Loucy (cell line): ENCODE measurements at regions not wholly inside any gene's neighbourhood (a gene's known extent, or its start where the extent isn't known, plus 50 kb on each side); places are given as distances from the start of the nearest gene placed in this dataset.

ENCODE experiments used
- H2AFZ ChIP-seq: fragments of 200-600 bp; sonication (generic); 2 replicates; pipeline ENCODE4 v1.6.0; 2016; ENCODE audit warnings: antibody characterized with exemption, mild to moderate bottlenecking, low read length, moderate library complexity
- H3F3A ChIP-seq: fragments of 200-600 bp; 2 replicates; pipeline ENCODE4 v1.6.0; 2016; ENCODE audit warnings: antibody characterized with exemption, low read depth, mild to moderate bottlenecking
- H3K27me3 ChIP-seq: fragments of 200-600 bp; sonication (generic); 2 replicates; pipeline ENCODE4 v1.6.1; 2014; ENCODE audit warnings: low read length, mild to moderate bottlenecking; ENCODE audit not compliant: insufficient read depth, poor library complexity, severe bottlenecking
- H3K36me3 ChIP-seq: fragments of 200-600 bp; sonication (generic); 2 replicates; pipeline ENCODE4 v1.6.1; 2016; ENCODE audit warnings: low read length; ENCODE audit not compliant: insufficient read depth
- H3K4me1 ChIP-seq: fragments of 200-600 bp; sonication (generic); 2 replicates; pipeline ENCODE4 v1.5.1; 2014; ENCODE audit warnings: low read length, mild to moderate bottlenecking; ENCODE audit not compliant: insufficient read depth, poor library complexity, severe bottlenecking
- H3K4me2 ChIP-seq: fragments of 200-600 bp; sonication (generic); 2 replicates; pipeline ENCODE4 v1.6.0; 2014; ENCODE audit warnings: antibody characterized with exemption, low read length, low read depth, mild to moderate bottlenecking; ENCODE audit not compliant: poor library complexity, severe bottlenecking
- H3K4me3 ChIP-seq: fragments of 200-600 bp; sonication (generic); 2 replicates; pipeline ENCODE4 v1.5.1; 2014; ENCODE audit warnings: low read length, mild to moderate bottlenecking, mixed read lengths; ENCODE audit not compliant: poor library complexity, severe bottlenecking
- H3K79me2 ChIP-seq: fragments of 200-600 bp; sonication (generic); 2 replicates; pipeline ENCODE4 v1.6.1; 2014; ENCODE audit warnings: low read length; ENCODE audit not compliant: insufficient read depth
- H3K9ac ChIP-seq: fragments of 200-600 bp; sonication (generic); 2 replicates; pipeline ENCODE4 v1.6.0; 2014; ENCODE audit warnings: mild to moderate bottlenecking, low read depth, low read length, moderate library complexity; ENCODE audit not compliant: poor library complexity, severe bottlenecking
- H3K9me2 ChIP-seq: fragments of 200-600 bp; sonication (generic); replicated peaks from 2 replicates; pipeline ENCODE4 v1.6.1; 2016; ENCODE audit warnings: low read depth, low read length, mixed read lengths
- H3K9me3 ChIP-seq: fragments of 200-600 bp; sonication (generic); 2 replicates; pipeline ENCODE4 v1.6.1; 2014; ENCODE audit warnings: mild to moderate bottlenecking, antibody characterized with exemption, low read length, low read depth; ENCODE audit not compliant: insufficient read depth
- H4K20me1 ChIP-seq: fragments of 200-600 bp; sonication (generic); 2 replicates; pipeline ENCODE4 v1.6.0; 2014; ENCODE audit warnings: antibody characterized with exemption, low read length, mild to moderate bottlenecking; ENCODE audit not compliant: insufficient read depth, poor library complexity, severe bottlenecking
- EZH2phosphoT487 ChIP-seq: fragments of 200-600 bp; IDR thresholded peaks from 2 replicates; pipeline ENCODE4 v1.6.1; 2018; ENCODE audit warnings: antibody characterized with exemption, mild to moderate bottlenecking, moderate library complexity, borderline replicate concordance
- TF ChIP-seq, protein P1 (sequence below): fragments of 200-600 bp; sonication (generic); conservative IDR thresholded peaks from 2 replicates; pipeline ENCODE4 v1.5.1; 2014; ENCODE audit warnings: mild to moderate bottlenecking, antibody characterized with exemption, low read length

DNA sequence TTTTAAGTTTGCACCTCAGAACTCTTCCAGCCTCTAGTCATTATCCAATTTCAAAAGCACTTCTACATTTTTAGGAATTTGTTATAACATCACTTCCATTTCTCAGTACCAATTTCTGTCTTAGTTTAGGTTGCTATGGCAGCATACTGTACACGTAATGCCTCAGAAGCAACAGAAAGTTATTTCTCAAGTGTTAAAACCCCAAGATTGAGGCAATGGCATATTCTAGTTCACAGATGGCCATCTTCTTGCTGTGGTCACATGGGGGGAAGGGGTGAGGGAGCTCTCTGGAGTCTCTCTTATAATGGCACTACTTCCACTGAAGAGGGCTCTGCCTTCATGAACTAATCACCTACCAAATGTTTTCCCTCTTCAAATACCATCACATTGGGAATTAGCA is 220.3 kb upstream of the CTSO start:
- Histone ChIP-seq H4K20me1 (no peaks in the 10 kb centered on the region), H3K36me3 (no peaks in the 10 kb centered on the region), H3K9me2 (no peaks in the 10 kb centered on the region), H3F3A (no peaks in the 10 kb centered on the region), H3K4me2 (no peak overlapping the region), H2AFZ (no peak overlapping the region), H3K9ac (no peak overlapping the region), H3K79me2 (no peaks in the 10 kb centered on the region), H3K9me3 (no peaks in the 10 kb centered on the region), H3K27me3 (no peaks in the 10 kb centered on the region), H3K4me1 (no peaks in the 10 kb centered on the region), H3K4me3 (no peak overlapping the region)
- TF ChIP-seq EZH2phosphoT487: no peak
- TF ChIP-seq, protein P1, sequence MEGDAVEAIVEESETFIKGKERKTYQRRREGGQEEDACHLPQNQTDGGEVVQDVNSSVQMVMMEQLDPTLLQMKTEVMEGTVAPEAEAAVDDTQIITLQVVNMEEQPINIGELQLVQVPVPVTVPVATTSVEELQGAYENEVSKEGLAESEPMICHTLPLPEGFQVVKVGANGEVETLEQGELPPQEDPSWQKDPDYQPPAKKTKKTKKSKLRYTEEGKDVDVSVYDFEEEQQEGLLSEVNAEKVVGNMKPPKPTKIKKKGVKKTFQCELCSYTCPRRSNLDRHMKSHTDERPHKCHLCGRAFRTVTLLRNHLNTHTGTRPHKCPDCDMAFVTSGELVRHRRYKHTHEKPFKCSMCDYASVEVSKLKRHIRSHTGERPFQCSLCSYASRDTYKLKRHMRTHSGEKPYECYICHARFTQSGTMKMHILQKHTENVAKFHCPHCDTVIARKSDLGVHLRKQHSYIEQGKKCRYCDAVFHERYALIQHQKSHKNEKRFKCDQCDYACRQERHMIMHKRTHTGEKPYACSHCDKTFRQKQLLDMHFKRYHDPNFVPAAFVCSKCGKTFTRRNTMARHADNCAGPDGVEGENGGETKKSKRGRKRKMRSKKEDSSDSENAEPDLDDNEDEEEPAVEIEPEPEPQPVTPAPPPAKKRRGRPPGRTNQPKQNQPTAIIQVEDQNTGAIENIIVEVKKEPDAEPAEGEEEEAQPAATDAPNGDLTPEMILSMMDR: no peak

DNA sequence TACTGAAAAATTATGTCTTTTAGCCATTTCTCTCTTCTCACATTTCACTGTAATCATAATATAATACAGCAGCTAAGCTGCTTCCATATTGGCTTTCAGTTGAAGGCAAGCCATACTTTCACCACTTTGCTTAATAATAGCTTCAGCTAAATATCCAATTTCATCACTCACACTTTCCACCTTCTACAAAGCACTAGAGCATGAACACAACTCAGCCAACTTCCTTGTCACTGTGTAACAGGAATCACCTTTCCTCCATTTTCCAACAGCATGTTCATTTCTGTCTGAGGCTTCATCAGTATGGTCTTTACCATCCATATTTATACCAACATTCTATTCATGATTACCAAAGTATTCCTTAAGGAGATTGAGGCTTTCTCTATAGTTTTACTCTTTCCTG is 219.8 kb upstream of the CTSO start:
- Histone ChIP-seq H3K4me1 (no peaks in the 10 kb centered on the region), H4K20me1 (no peaks in the 10 kb centered on the region), H3K9me3 (no peaks in the 10 kb centered on the region), H3K27me3 (no peaks in the 10 kb centered on the region), H3K79me2 (no peaks in the 10 kb centered on the region), H3F3A (no peaks in the 10 kb centered on the region), H3K4me2 (no peak overlapping the region), H3K9me2 (no peaks in the 10 kb centered on the region), H2AFZ (no peak overlapping the region), H3K9ac (no peak overlapping the region), H3K4me3 (no peak overlapping the region), H3K36me3 (no peaks in the 10 kb centered on the region)
- no peak for TF ChIP-seq EZH2phosphoT487
- TF ChIP-seq, protein P1: no peak

DNA sequence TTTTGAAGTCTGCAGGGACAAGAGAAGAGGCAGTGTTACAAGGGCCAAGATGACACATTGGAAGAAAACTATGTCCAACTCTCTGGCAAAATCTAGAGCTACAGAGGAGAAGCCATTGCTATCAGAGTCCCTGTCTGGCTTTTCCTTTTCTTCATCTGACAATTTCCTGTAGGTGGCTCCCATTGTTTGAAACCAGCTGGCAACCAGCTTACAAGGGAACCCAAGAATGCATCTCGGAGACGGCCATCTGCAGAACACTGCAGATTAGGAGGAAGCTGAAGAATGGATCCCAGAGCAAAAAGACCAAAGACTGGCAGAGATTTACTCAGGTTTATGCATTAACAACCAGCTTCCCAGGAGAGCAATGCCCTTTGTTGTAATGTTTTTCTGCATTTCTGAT is 216.2 kb upstream of the CTSO start:
- Histone ChIP-seq H3K4me3 (no peak overlapping the region), H3K9me2 (no peaks in the 10 kb centered on the region), H3K36me3 (no peaks in the 10 kb centered on the region), H3F3A (no peaks in the 10 kb centered on the region), H3K9me3 (no peaks in the 10 kb centered on the region), H3K4me2 (no peak overlapping the region), H3K27me3 (no peaks in the 10 kb centered on the region), H3K79me2 (no peaks in the 10 kb centered on the region), H3K4me1 (no peaks in the 10 kb centered on the region), H2AFZ (no peak overlapping the region), H3K9ac (no peak overlapping the region), H4K20me1 (no peaks in the 10 kb centered on the region)
- no peak for TF ChIP-seq EZH2phosphoT487
- TF ChIP-seq, protein P1: no peak
